ENCODE measurements at regions not wholly inside any gene's neighbourhood (a gene's known extent, or its start where the extent isn't known, plus 50 kb on each side); places are given as distances from the start of the nearest gene placed in this dataset.

DNA sequence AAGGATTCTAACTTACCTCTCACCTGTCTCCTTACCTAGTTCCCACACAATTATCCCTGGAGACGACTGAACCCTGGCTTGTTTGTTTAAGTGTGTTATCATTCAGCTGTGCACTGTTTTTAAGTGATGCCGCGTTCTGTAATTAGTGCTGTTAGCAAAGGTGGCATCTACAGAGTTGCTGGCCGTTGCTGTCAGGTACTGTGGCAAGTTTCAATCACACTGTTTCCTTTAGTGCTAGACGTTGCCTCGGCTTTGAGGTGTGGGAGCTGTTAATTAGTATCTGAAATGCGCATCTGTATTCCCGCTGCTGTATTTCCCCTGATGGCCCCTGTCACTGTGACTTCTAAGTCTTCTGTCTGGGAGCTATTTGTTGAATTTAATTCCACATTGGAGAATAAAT, 193.8 kb upstream of the GAS1 start:
- Histone ChIP-seq H3K27ac (ENCODE audit: low read length) (no peak overlapping the region), H3K36me3 (ENCODE audit: low read depth, low read length) (no peaks in the 10 kb centered on the region), H3K4me1 (ENCODE audit: insufficient read depth, low read length) (no peaks in the 10 kb centered on the region), H3K27me3 (ENCODE audit: low read length) (no peaks in the 10 kb centered on the region), H2AFZ (ENCODE audit: low read length) (no peak overlapping the region), H4K20me1 (ENCODE audit: low read length) (no peaks in the 10 kb centered on the region), H3K9me3 (ENCODE audit: low read length) (no peaks in the 10 kb centered on the region), H3K4me2 (ENCODE audit: low read length) (no peak overlapping the region), H3F3A (ENCODE audit: low read length, unreplicated experiment) (no peaks in the 10 kb centered on the region), H3K9me2 (replicated peaks; ENCODE audit: low read length) (no peaks in the 10 kb centered on the region), H3K79me2 (ENCODE audit: low read length) (no peaks in the 10 kb centered on the region), H3K4me3 (ENCODE audit: low read length) (no peak overlapping the region), H3K9ac (ENCODE audit: low read length) (no peak overlapping the region)
- intact Hi-C loops (cut with micrococcal nuclease), result no loop called here
- ChIA-PET POLR2A (ENCODE audit: unreplicated experiment) (no interaction called here), CTCF (no interaction called here)
- ATAC-seq (no peak), DNase-seq (no peak)
- TF ChIP-seq EZH2phosphoT487 (IDR thresholded peaks at IDR 0.05; ENCODE audit: borderline replicate concordance, low read length) (no peak), EZH2 (IDR thresholded peaks at IDR 0.05; ENCODE audit: low read length, unreplicated experiment) (no peak)
- TF ChIP-seq, protein P1, sequence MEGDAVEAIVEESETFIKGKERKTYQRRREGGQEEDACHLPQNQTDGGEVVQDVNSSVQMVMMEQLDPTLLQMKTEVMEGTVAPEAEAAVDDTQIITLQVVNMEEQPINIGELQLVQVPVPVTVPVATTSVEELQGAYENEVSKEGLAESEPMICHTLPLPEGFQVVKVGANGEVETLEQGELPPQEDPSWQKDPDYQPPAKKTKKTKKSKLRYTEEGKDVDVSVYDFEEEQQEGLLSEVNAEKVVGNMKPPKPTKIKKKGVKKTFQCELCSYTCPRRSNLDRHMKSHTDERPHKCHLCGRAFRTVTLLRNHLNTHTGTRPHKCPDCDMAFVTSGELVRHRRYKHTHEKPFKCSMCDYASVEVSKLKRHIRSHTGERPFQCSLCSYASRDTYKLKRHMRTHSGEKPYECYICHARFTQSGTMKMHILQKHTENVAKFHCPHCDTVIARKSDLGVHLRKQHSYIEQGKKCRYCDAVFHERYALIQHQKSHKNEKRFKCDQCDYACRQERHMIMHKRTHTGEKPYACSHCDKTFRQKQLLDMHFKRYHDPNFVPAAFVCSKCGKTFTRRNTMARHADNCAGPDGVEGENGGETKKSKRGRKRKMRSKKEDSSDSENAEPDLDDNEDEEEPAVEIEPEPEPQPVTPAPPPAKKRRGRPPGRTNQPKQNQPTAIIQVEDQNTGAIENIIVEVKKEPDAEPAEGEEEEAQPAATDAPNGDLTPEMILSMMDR (conservative IDR thresholded peaks at IDR 0.05; ENCODE audit: low read depth, low read length), result no peak
- BruUV-seq (replicated peaks), result no TSS peak

DNA sequence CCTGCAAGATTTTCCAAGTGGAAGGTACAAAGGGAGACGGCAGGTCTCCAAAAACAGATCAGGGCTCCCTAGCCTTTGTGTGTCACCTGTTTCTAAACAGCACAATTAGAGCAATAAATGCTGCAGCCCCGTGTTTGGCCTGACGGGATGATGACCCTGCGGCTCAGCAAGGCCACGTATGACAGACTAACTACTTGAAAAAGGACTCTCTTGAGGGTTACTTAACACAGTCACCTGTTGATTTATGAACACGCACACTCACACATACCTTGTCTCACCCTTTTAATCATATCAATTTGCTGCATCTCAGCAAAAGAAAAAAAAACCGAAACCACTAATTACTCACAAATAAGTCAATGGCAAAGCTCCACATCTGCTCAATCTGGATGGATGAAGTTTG, 199.6 kb upstream of the GAS1 start:
- ATAC-seq (no peak), DNase-seq (no peak)
- H3K4me2 ChIP-seq (ENCODE audit: low read length), result no peak overlapping the region
- H2AFZ ChIP-seq (ENCODE audit: low read length), result no peak overlapping the region
- H3K9ac ChIP-seq (ENCODE audit: low read length), result no peak overlapping the region
- H3K4me3 ChIP-seq (ENCODE audit: low read length), result no peak overlapping the region
- BruUV-seq (replicated peaks), result no TSS peak
- no peaks in the 10 kb centered on the region for H3F3A ChIP-seq (ENCODE audit: low read length, unreplicated experiment)
- no peaks in the 10 kb centered on the region for H3K9me3 ChIP-seq (ENCODE audit: low read length)
- no peaks in the 10 kb centered on the region for H4K20me1 ChIP-seq (ENCODE audit: low read length)
- no peak for TF ChIP-seq EZH2phosphoT487 (IDR thresholded peaks at IDR 0.05; ENCODE audit: borderline replicate concordance, low read length)
- TF ChIP-seq, protein P1 (conservative IDR thresholded peaks at IDR 0.05; ENCODE audit: low read depth, low read length), result no peak
- no peak for TF ChIP-seq EZH2 (IDR thresholded peaks at IDR 0.05; ENCODE audit: low read length, unreplicated experiment)
- no peaks in the 10 kb centered on the region for H3K79me2 ChIP-seq (ENCODE audit: low read length)
- CTCF ChIA-PET, result no interaction called here
- H3K9me2 ChIP-seq (replicated peaks; ENCODE audit: low read length), result no peaks in the 10 kb centered on the region
- intact Hi-C loops (cut with micrococcal nuclease), result no loop called here
- no peaks in the 10 kb centered on the region for H3K4me1 ChIP-seq (ENCODE audit: insufficient read depth, low read length)
- peaks cover 9% of the 10 kb centered on the region; the same call in 1 of the 2 replicates for H3K27me3 ChIP-seq (ENCODE audit: low read length)
- POLR2A ChIA-PET (ENCODE audit: unreplicated experiment), result no interaction called here
- no peaks in the 10 kb centered on the region for H3K36me3 ChIP-seq (ENCODE audit: low read depth, low read length)
- no peak overlapping the region for H3K27ac ChIP-seq (ENCODE audit: low read length)

DNA sequence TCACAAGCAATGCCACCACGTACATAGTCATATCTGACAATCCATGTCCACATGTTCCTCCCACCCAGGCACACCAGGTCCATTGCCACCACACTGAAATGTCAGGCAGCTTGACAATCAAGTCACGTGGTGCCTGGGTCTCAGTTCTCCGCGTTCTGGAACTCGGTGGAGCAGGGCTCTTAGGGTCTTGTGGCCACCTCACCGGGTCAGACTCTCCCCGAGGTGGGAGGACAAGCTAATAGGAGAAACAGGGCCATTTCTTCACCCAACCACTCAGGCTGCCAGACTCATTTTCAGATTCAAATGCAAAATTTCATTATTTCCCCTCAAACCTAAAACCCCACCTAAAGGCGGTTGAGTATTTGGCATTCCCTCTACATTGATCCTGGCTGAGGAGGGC, 200.5 kb upstream of the GAS1 start:
- ChIA-PET CTCF (no interaction called here), POLR2A (ENCODE audit: unreplicated experiment) (no interaction called here)
- no TSS peak for BruUV-seq (replicated peaks)
- Histone ChIP-seq H2AFZ (ENCODE audit: low read length) (0 out of 2 replicates have a peak overlapping the region, but pooled peaks have one; percentile 13), H3K4me3 (ENCODE audit: low read length) (no peak overlapping the region), H4K20me1 (ENCODE audit: low read length) (no peaks in the 10 kb centered on the region), H3K27ac (ENCODE audit: low read length) (no peak overlapping the region), H3K4me2 (ENCODE audit: low read length) (no peak overlapping the region), H3K9ac (ENCODE audit: low read length) (no peak overlapping the region), H3K9me2 (replicated peaks; ENCODE audit: low read length) (no peaks in the 10 kb centered on the region), H3K36me3 (ENCODE audit: low read depth, low read length) (no peaks in the 10 kb centered on the region), H3K4me1 (ENCODE audit: insufficient read depth, low read length) (no peaks in the 10 kb centered on the region), H3K79me2 (ENCODE audit: low read length) (no peaks in the 10 kb centered on the region), H3K27me3 (ENCODE audit: low read length) (peaks cover 9% of the 10 kb centered on the region; the same call in 1 of the 2 replicates), H3K9me3 (ENCODE audit: low read length) (no peaks in the 10 kb centered on the region), H3F3A (ENCODE audit: low read length, unreplicated experiment) (no peaks in the 10 kb centered on the region)
- TF ChIP-seq, protein P1 (conservative IDR thresholded peaks at IDR 0.05; ENCODE audit: low read depth, low read length), result no peak
- TF ChIP-seq EZH2phosphoT487 (IDR thresholded peaks at IDR 0.05; ENCODE audit: borderline replicate concordance, low read length) (no peak), EZH2 (IDR thresholded peaks at IDR 0.05; ENCODE audit: low read length, unreplicated experiment) (no peak)
- intact Hi-C loops (cut with micrococcal nuclease), result no loop called here
- ATAC-seq (no peak), DNase-seq (no peak)

All from PC-3 (cell line).